HG02678 (cell line): ENCODE measurements at regions not wholly inside any gene's neighbourhood (a gene's known extent, or its start where the extent isn't known, plus 50 kb on each side); places are given as distances from the start of the nearest gene placed in this dataset.

ENCODE experiments used
- ATAC-seq: cut with Tn5 transposase; IDR thresholded peaks from one replicate; pipeline ENCODE4 v1.9.1; 2021; ENCODE audit warnings: mild to moderate bottlenecking, moderate library complexity; ENCODE audit not compliant: unreplicated experiment

GRCh38 chr1:78351551-78352216 lies 139.1 kb upstream of the PTGFR start:
- no peak for ATAC-seq

GRCh38 chr1:78355656-78356055 lies 135.1 kb upstream of the PTGFR start:
- ATAC-seq: no peak

DNA sequence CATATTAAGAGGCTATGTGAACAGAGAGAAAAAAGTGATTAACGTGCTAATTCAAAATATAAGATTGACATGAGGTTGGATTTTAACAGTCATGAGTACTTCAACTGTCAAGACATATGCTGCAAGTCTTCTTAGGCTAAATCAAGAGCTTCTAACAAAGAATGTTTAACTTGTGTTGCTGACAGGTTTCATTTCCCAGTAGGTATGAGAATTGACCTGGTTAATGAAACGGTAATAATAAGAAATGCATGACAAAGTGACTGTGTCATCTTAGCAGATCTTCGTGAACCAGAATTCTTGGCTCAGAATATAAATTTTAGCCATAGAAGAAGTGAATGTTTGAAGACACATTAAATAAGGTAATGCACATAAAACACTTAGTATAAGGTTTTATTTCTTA lies 132.6 kb upstream of the PTGFR start:
- ATAC-seq: no peak

- ATAC-seq: no peak
These were observed 131.1 kb upstream of the PTGFR start for GRCh38 chr1:78359666-78360065.

GRCh38 chr1:78360584-78360983 lies 130.2 kb upstream of the PTGFR start:
- no peak for ATAC-seq

GRCh38 chr1:78367700-78368099 lies 123.1 kb upstream of the PTGFR start:
- ATAC-seq: no peak

- ATAC-seq: no peak
These were observed 121.2 kb upstream of the PTGFR start for GRCh38 chr1:78369546-78369945.

- peak; percentile 70 for ATAC-seq
These were observed 120.4 kb upstream of the PTGFR start for GRCh38 chr1:78370356-78370755.

GRCh38 chr1:78370779-78371482 lies 119.8 kb upstream of the PTGFR start:
- ATAC-seq: peak; percentile 55

GRCh38 chr1:78373676-78374075 lies 117.1 kb upstream of the PTGFR start:
- ATAC-seq: no peak

DNA sequence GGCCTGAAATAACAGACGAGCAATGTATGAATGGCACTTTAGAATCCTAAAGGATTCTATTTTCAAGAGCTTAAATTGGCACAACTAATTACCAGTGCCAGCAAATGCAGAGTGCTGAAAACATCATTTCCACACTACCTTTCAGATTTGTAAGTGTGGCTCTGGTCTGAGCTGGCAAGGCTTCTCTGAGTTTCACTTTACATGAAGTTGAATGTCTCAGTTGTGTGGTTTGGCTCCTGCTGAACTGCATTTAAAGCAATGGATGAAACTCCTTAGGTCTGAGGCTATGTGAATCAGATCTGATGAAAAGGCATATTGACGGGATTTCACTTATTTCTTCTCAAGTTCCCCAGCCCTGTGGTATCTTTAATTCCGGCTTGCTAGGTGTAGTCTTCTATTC lies 114.8 kb upstream of the PTGFR start:
- ATAC-seq: no peak

DNA sequence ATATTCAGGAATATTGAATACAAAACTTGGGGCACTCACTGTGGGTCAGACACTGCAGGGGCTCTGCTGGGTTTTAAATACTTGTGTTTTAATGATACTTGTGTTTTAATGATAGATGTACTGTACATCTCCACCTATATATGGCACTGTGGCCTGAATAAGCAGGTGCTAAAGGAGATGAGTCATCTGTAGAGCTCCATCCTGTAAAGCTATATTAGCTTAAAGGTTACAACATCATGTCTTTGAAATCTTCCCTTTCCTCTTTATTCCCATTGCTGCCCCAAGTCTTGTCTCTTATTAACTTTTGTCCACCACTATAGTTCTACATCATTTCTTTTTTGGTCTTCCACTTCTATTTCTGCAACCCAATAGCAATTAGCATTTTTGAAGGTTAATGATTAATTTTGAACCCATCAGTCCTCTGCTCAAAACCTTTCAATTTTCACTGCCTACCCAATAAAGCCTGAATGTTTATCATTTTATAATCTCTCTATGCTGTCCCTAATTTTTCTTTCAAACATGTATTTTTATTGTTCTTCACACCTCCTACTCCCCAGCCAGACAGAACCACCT lies 113.3 kb upstream of the PTGFR start:
- ATAC-seq: peak; percentile 88

GRCh38 chr1:78383923-78384322 lies 106.9 kb upstream of the PTGFR start:
- ATAC-seq: no peak

GRCh38 chr1:78385744-78386462 lies 104.9 kb upstream of the PTGFR start:
- peak; percentile 91 for ATAC-seq

- ATAC-seq: no peak
These were observed 103.6 kb upstream of the PTGFR start for GRCh38 chr1:78387201-78387600.

GRCh38 chr1:78387871-78388270 lies 102.9 kb upstream of the PTGFR start:
- no peak for ATAC-seq

GRCh38 chr1:78388275-78388674 lies 102.5 kb upstream of the PTGFR start:
- ATAC-seq: no peak

- ATAC-seq: no peak
These were observed 89.6 kb upstream of the PTGFR start for GRCh38 chr1:78401148-78401547.

DNA sequence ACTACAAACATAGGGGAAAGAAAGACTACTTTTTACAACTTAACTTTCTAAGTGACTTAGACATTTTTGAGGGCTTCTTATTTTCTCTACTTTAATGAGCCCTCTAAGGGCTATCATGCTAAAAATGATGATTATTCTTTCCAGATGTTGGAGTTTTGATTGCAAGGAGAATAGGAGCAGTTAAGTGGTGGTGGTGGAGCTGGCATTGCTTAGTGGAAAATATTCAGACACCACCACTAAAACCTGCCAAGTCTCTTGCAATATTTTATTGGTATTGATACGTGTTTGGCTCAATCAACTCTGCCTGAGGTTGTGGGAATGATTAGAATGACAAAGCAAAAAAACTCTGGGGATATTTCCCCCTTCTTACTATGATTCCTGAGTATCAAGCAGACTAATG lies 82.6 kb upstream of the PTGFR start:
- no peak for ATAC-seq

DNA sequence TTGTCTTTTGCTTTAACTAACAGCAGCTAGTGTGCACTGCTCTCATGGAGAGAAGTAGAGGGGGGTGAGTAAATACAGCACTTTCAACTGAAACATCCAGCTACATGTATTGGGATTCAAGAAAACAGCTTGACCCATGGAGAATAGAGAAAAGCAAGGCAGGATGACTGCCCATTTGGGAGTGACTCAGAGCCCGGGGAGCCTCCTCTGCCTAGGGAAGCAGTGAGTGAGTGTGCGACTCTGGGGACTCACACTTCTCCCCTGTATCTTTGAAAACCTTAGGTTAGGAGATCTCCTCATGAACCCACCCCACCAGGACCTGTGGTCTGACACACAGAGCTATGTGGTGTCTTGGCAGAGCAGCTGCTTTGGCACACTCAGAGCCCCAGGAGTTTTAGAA lies 82.0 kb upstream of the PTGFR start:
- no peak for ATAC-seq

- no peak for ATAC-seq
These were observed 80.1 kb upstream of the PTGFR start for GRCh38 chr1:78410643-78411042.

- no peak for ATAC-seq
These were observed 79.1 kb upstream of the PTGFR start for GRCh38 chr1:78411707-78412106.
